Panc1 (cell line): ENCODE measurements at regions not wholly inside any gene's neighbourhood (a gene's known extent, or its start where the extent isn't known, plus 50 kb on each side); places are given as distances from the start of the nearest gene placed in this dataset.

Experiments
- CTCF ChIP-seq: fragments of 450-650 bp; IDR thresholded peaks from 2 replicates; pipeline ENCODE4 v1.5.1; 2017; ENCODE audit warnings: mild to moderate bottlenecking
- POLR2AphosphoS5 ChIP-seq: IDR thresholded peaks from 2 replicates; pipeline ENCODE4 v1.6.1; 2012; ENCODE audit warnings: mild to moderate bottlenecking, low read depth, low read length, moderate library complexity
- REST ChIP-seq, 2 experiments: IDR thresholded peaks; 2 replicates each; pipeline ENCODE4 v1.6.1; 2011 to 2012; ENCODE audit warnings: low read depth in 2 of 2, control low read depth in 1 of 2, low read length in 1 of 2, mild to moderate bottlenecking in 1 of 2, moderate library complexity in 1 of 2; ENCODE audit not compliant: insufficient read depth in 1 of 2

GRCh38 chr12:61853945-61854344, 406.3 kb upstream of the USP15 start:
- no peak for TF ChIP-seq REST (IDR thresholded peaks at IDR 0.05; ENCODE audit: insufficient read depth in 1 of 2, low read depth in 2 of 2, low read length in 1 of 2)
- TF ChIP-seq CTCF: no peak
- no peak for TF ChIP-seq POLR2AphosphoS5
